DND-41 (cell line): ENCODE measurements at regions not wholly inside any gene's neighbourhood (a gene's known extent, or its start where the extent isn't known, plus 50 kb on each side); places are given as distances from the start of the nearest gene placed in this dataset.

Experiments
- ATAC-seq: fragments of 200-7000 bp; cut with Tn5 transposase; 3 replicates; pipeline ENCODE4 v1.9.1; 2021; ENCODE audit warnings: low read depth; ENCODE audit not compliant: insufficient read depth
- DNase-seq: peaks from one replicate; pipeline ENCODE4 v3.0.0-alpha.2; 2020
- H2AFZ ChIP-seq: 2 replicates; pipeline ENCODE4 v1.6.0; 2012; ENCODE audit warnings: low read depth, low read length
- H3K27ac ChIP-seq: 2 replicates; pipeline ENCODE4 v1.5.1; 2012; ENCODE audit warnings: low read length, inconsistent platforms
- H3K27me3 ChIP-seq: fragments of 200-600 bp; sonication (generic); 2 replicates; pipeline ENCODE4 v1.6.0; 2012; ENCODE audit warnings: low read length, mild to moderate bottlenecking, inconsistent platforms; ENCODE audit not compliant: insufficient read depth, poor library complexity
- H3K36me3 ChIP-seq: 2 replicates; pipeline ENCODE4 v1.5.1; 2012; ENCODE audit warnings: low read length, inconsistent platforms; ENCODE audit not compliant: insufficient read depth
- H3K4me1 ChIP-seq: 2 replicates; pipeline ENCODE4 v1.5.1; 2012; ENCODE audit warnings: mild to moderate bottlenecking, low read length; ENCODE audit not compliant: insufficient read depth
- H3K4me2 ChIP-seq: 2 replicates; pipeline ENCODE4 v1.6.0; 2012; ENCODE audit warnings: mild to moderate bottlenecking, moderate library complexity, low read length, inconsistent platforms; ENCODE audit not compliant: insufficient read depth
- H3K4me3 ChIP-seq, 2 experiments: fragments of 200-600 bp in 1 of 2; shearing (Covaris generic) in 1 of 2; 2 replicates each; pipeline ENCODE4 v1.5.1; 2012 to 2016; ENCODE audit warnings: inconsistent platforms in 2 of 2, low read length in 2 of 2, mild to moderate bottlenecking in 2 of 2, low read depth in 1 of 2, moderate library complexity in 1 of 2
- H3K79me2 ChIP-seq: 2 replicates; pipeline ENCODE4 v1.6.0; 2012; ENCODE audit warnings: low read length, inconsistent platforms; ENCODE audit not compliant: insufficient read depth
- H3K9ac ChIP-seq: 2 replicates; pipeline ENCODE4 v1.6.0; 2012; ENCODE audit warnings: low read depth, mild to moderate bottlenecking, inconsistent platforms, low read length, moderate library complexity
- H3K9me3 ChIP-seq: 2 replicates; pipeline ENCODE4 v1.5.1; 2012; ENCODE audit warnings: low read length, moderate library complexity, mild to moderate bottlenecking, inconsistent platforms; ENCODE audit not compliant: insufficient read depth, severe bottlenecking
- H4K20me1 ChIP-seq: 2 replicates; pipeline ENCODE4 v1.6.0; 2012; ENCODE audit warnings: low read length; ENCODE audit not compliant: insufficient read depth
- EZH2 ChIP-seq: IDR thresholded peaks from 3 replicates; pipeline ENCODE4 v1.6.1; 2012; ENCODE audit warnings: borderline replicate concordance, low read depth, mild to moderate bottlenecking, moderate library complexity, low read length, inconsistent platforms; ENCODE audit not compliant: severe bottlenecking
- TF ChIP-seq, protein P1 (sequence below): IDR thresholded peaks from 2 replicates; pipeline ENCODE4 v1.5.1; 2012; ENCODE audit warnings: borderline replicate concordance, low read length, moderate library complexity, mild to moderate bottlenecking; ENCODE audit not compliant: poor library complexity, severe bottlenecking; ENCODE audit errors: extremely low read depth

- Histone ChIP-seq H3K4me3 (no peak overlapping the region), H2AFZ (peak overlapping the region; percentile 86; the same call in 1 of the 2 replicates), H3K4me2 (peak overlapping the region; percentile 79), H3K27me3 (peaks cover 10% of the 10 kb centered on the region), H3K79me2 (no peaks in the 10 kb centered on the region), H3K36me3 (no peaks in the 10 kb centered on the region), H3K9ac (peak overlapping the region; percentile 33; the same call in 1 of the 2 replicates), H4K20me1 (no peaks in the 10 kb centered on the region), H3K27ac (no peak overlapping the region), H3K4me1 (peaks cover 14% of the 10 kb centered on the region), H3K9me3 (no peaks in the 10 kb centered on the region)
- no peak for DNase-seq
- TF ChIP-seq EZH2, result no peak
- TF ChIP-seq, protein P1, sequence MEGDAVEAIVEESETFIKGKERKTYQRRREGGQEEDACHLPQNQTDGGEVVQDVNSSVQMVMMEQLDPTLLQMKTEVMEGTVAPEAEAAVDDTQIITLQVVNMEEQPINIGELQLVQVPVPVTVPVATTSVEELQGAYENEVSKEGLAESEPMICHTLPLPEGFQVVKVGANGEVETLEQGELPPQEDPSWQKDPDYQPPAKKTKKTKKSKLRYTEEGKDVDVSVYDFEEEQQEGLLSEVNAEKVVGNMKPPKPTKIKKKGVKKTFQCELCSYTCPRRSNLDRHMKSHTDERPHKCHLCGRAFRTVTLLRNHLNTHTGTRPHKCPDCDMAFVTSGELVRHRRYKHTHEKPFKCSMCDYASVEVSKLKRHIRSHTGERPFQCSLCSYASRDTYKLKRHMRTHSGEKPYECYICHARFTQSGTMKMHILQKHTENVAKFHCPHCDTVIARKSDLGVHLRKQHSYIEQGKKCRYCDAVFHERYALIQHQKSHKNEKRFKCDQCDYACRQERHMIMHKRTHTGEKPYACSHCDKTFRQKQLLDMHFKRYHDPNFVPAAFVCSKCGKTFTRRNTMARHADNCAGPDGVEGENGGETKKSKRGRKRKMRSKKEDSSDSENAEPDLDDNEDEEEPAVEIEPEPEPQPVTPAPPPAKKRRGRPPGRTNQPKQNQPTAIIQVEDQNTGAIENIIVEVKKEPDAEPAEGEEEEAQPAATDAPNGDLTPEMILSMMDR, result no peak
- ATAC-seq, result no peak
These were observed 68.6 kb upstream of the USP15 start for GRCh38 chr12:62191491-62192179.

DNA sequence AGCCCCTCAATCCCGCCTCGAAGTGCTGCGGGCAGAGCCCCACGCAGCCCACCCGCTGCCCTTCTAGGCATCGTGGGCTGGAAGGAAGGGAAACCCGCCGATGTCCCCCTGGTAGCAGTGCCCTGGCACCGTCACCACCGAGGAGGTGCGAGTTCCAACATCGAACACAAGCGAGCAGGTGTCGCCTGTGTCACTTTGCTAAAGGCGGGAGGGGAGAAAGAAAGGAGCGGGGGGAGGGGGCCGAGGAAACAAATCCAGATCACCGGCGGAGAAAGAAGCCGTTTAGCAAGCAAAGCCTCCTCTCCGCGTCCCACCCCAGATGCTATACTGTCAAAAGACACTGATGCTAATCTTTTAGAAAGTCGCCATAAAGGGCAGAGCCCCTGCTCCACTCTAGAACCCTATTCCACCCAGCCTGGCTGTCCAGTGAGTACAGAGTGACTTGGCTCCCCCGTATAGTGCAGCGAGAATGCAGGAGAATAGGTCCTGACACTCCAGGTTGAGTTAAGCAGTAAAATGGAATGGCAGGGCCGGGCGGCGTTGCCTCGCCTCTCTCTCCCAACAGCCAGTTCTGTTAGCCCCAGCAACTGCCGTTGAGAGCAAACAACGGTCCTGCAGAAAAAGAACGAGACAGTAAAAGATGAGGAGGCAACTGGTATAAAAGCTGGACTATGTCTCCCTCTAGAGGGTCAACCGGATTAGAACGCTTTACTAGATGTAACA, 67.9 kb upstream of the USP15 start:
- Histone ChIP-seq H3K27me3 (peaks cover 10% of the 10 kb centered on the region), H3K9ac (peak overlapping the region; percentile 33; the same call in 1 of the 2 replicates), H3K27ac (no peak overlapping the region), H3K9me3 (no peaks in the 10 kb centered on the region), H3K4me1 (peaks cover 14% of the 10 kb centered on the region), H2AFZ (peak overlapping the region; percentile 86), H3K4me3 (peak overlapping the region in 1 of 2 experiments; percentile 56; a peak in 2 of 4 replicates), H3K79me2 (no peaks in the 10 kb centered on the region), H4K20me1 (no peaks in the 10 kb centered on the region), H3K4me2 (peak overlapping the region; percentile 79), H3K36me3 (no peaks in the 10 kb centered on the region)
- ATAC-seq, result peak; percentile 93
- TF ChIP-seq EZH2, result no peak
- TF ChIP-seq, protein P1, result peak; percentile 79
- DNase-seq, result peak; percentile 46

- no peak overlapping the region for H2AFZ ChIP-seq
- no peak overlapping the region for H3K4me3 ChIP-seq
These were observed 67.3 kb upstream of the USP15 start for GRCh38 chr12:62192903-62193250.

More at GRCh38 chr12:62192903-62193250, 67.3 kb upstream of the USP15 start:
- Histone ChIP-seq H3K4me2 (peak overlapping the region; percentile 79; the same call in 1 of the 2 replicates), H3K4me1 (peaks cover 14% of the 10 kb centered on the region), H3K9ac (no peak overlapping the region), H3K27me3 (peaks cover 10% of the 10 kb centered on the region), H3K9me3 (no peaks in the 10 kb centered on the region), H3K36me3 (no peaks in the 10 kb centered on the region), H4K20me1 (no peaks in the 10 kb centered on the region), H3K79me2 (no peaks in the 10 kb centered on the region), H3K27ac (no peak overlapping the region)
- no peak for TF ChIP-seq EZH2
- TF ChIP-seq, protein P1, result no peak
- ATAC-seq, result 0 out of 3 replicates have a peak, but pooled peaks have one; percentile 17
- no peak for DNase-seq
